Fibroblast of the aortic adventitia (primary cell): ENCODE measurements at regions not wholly inside any gene's neighbourhood (a gene's known extent, or its start where the extent isn't known, plus 50 kb on each side); places are given as distances from the start of the nearest gene placed in this dataset.

ENCODE experiments used
- DNase-seq: peaks from one replicate; pipeline ENCODE4 v3.0.0-alpha.2; 2010; ENCODE audit warnings: low read depth
- H3K4me3 ChIP-seq: 2 replicates; pipeline ENCODE4 v1.5.1; 2011; ENCODE audit warnings: low read depth, mild to moderate bottlenecking, control low read depth, low read length, moderate library complexity
- TF ChIP-seq, protein P1 (sequence below): IDR thresholded peaks from 2 replicates; pipeline ENCODE4 v1.5.1; 2011; ENCODE audit warnings: mild to moderate bottlenecking, low read length, control low read depth, inconsistent platforms; ENCODE audit not compliant: insufficient read depth

DNA sequence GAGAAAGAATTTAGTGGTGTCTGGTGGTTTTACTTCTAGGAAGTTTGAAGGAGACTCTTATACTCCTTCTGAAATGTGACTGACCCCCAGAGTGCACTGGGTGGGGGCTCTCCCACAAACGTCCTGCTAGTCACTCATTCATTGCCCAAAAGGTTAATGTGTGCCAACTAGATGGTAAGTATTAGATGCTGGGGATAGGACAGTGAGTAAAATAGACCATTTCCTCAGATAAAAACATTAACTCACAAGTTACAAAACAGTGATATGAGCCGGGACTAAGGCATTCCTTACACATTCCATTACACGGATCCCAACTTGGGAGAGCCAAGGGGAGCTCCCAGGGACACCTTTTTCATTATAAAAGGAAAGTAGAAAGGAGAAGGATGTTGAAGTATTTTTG is 185.1 kb downstream of the ATXN7L3B start:
- TF ChIP-seq, protein P1, sequence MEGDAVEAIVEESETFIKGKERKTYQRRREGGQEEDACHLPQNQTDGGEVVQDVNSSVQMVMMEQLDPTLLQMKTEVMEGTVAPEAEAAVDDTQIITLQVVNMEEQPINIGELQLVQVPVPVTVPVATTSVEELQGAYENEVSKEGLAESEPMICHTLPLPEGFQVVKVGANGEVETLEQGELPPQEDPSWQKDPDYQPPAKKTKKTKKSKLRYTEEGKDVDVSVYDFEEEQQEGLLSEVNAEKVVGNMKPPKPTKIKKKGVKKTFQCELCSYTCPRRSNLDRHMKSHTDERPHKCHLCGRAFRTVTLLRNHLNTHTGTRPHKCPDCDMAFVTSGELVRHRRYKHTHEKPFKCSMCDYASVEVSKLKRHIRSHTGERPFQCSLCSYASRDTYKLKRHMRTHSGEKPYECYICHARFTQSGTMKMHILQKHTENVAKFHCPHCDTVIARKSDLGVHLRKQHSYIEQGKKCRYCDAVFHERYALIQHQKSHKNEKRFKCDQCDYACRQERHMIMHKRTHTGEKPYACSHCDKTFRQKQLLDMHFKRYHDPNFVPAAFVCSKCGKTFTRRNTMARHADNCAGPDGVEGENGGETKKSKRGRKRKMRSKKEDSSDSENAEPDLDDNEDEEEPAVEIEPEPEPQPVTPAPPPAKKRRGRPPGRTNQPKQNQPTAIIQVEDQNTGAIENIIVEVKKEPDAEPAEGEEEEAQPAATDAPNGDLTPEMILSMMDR: no peak
- no peak overlapping the region for H3K4me3 ChIP-seq
- DNase-seq: no peak

DNA sequence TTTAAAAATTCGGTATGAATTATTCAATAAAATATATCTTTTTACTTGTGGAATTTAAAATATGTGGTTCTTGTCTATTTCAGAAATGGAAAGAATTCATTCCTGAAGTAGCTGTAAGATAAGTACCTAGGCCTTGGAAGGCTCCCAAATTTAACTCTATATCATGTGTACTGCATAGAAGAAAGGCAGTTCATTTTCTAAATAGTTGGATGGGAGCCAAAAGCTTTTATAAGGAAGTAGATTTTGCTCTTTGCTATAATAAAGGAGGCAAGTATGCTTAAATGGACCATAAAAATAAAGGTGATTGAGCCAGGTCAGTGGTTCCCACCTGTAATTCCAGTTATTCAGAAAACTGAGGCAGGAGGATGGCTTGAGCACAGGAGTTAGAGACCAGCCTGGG is 187.5 kb downstream of the ATXN7L3B start:
- TF ChIP-seq, protein P1: no peak
- peak; percentile 70 for DNase-seq
- no peak overlapping the region for H3K4me3 ChIP-seq

DNA sequence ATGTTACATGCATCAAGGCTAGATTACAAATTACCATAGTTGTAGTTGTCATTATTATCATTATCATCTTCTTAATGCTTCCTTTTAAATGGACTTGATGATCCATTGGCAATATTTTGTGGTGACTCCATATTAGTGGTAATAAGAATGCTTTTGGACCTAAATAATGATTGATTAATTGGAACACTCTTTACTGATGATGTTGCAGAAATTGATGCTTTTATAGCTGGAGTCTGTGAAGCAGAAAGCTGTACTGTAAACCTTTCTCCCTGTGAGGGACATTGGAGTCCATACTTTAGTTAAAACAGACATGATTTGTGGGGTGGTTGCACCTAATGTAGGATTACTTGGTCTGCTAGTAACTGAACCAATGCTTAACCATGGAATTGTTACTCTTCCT is 190.4 kb downstream of the ATXN7L3B start:
- H3K4me3 ChIP-seq: no peak overlapping the region
- no peak for DNase-seq
- TF ChIP-seq, protein P1: no peak

DNA sequence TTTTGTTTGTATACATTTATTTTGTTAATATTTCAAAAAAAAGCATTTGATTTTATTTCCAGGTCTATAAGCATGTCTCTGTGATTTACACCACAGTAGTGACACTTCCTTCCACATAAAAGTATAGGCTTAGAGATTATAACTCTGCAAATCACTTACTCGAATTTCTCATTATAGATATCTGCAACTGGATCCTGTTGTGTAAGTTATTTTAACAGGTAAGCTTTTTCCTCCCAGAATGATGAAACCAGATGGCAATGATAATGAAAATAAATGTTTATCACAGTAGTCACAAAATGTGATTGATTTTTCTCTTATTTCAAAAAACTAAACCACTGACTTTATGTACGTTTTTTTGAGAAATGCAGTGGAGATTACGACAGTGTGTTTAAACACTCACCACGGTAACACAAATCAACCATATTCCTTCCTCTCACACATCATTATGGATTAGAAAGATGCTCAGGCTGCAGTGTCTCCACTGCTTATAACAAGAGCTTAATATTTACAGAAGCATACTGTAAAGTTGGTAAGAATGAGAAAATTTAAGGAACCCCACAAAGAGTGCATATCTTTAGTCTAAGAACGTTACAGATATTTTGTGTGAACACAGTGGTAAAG is 194.6 kb downstream of the ATXN7L3B start:
- no peak overlapping the region for H3K4me3 ChIP-seq
- TF ChIP-seq, protein P1: no peak
- no peak for DNase-seq

DNA sequence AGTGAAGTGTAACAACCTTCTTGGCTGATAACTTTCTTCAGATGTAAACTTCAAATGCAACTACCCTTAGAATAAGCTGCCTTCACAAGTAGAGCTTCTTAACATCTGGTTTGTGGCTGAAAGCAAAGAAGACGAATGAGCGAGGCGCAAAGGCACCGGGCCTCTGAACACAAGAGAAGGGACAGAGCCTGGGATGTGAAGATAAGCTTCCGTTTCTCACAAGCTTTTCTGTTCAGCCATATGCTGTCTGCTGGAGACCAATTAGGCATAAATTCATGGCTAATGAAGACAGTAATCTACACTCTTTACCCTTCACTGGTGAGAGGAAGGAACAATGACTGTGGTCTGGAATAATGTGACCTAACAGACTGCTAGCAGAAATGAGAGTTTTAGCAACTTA is 195.2 kb downstream of the ATXN7L3B start:
- DNase-seq: no peak
- TF ChIP-seq, protein P1: no peak

DNA sequence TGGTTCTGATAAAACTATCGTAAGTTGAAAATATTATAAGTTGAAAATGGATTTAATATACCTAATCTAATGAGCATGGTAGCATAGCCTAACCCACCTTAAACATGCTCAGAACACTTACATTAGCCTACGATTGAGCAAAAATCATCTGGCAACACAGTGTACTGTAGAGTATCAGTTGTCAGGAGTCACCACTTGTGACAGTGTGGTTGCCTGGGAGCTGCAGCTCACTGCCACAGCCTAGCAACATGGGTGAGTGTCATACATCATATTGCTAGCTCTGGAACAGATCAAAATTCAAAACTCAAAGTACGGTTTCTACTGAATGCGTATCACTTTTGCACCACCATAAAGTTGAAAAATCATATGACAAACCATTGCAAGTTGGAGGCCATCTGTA is 203.5 kb downstream of the ATXN7L3B start:
- no peak overlapping the region for H3K4me3 ChIP-seq
- TF ChIP-seq, protein P1: no peak
- no peak for DNase-seq

More for the DNA sequence above, 195.2 kb downstream of the ATXN7L3B start:
- no peak overlapping the region for H3K4me3 ChIP-seq

DNA sequence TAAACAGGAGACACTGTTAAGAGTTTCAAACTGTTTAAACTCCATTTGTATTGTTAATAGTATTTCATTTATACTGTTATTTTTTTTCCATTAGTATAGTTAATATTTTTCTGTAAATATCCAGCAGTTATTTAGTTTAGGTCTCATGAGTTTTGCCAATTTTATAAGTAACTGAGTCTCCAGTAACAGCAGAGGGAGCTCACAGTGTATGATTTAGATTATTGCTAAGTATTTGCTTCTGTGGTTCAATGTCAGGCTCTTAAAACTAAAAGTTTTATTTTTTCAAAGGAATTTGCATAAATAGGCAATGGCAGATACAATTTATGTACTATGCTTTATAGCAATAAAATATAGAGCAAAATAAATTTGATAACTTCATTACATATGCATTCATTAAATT is 209.7 kb downstream of the ATXN7L3B start:
- TF ChIP-seq, protein P1: peak; percentile 2
- no peak overlapping the region for H3K4me3 ChIP-seq
- DNase-seq: peak; percentile 28
